Endothelial cell of umbilical vein (primary cell): ENCODE measurements at regions not wholly inside any gene's neighbourhood (a gene's known extent, or its start where the extent isn't known, plus 50 kb on each side); places are given as distances from the start of the nearest gene placed in this dataset.

Experiments
- BruUV-seq: library from RNA; stranded (reverse); fragments of 400-500 nt; replicated peaks from 2 replicates; lab custom pipeline; 2021; lab: Mats Ljungman, UMichigan
- CTCF ChIA-PET: fragments of 300-600, 350-600 bp; sonication (Branson Sonifier 250); formaldehyde crosslinking; loops from one replicate; lab custom pipeline; 2021; ENCODE audit warnings: antibody characterized with exemption, inconsistent platforms; lab: Charles Lee
- POLR2A ChIA-PET: fragments of 300-600, 350-600 bp; sonication (Branson Sonifier 250); formaldehyde crosslinking; loops from one replicate; lab custom pipeline; 2021; ENCODE audit warnings: antibody characterized with exemption, inconsistent platforms; lab: Charles Lee
- DNase-seq: peaks from one replicate; pipeline ENCODE4 v3.0.0-alpha.2; 2011; ENCODE audit warnings: low read depth, low spot score
- FAIRE-seq: peaks from 2 replicates; lab custom pipeline; 2011; peaks lifted over from hg19 to GRCh38; lab: Jason Lieb, UNC
- H2AFZ ChIP-seq: 2 replicates; pipeline ENCODE4 v1.6.0; 2012; ENCODE audit warnings: low read depth, low read length, control low read depth, inconsistent platforms
- H3K27ac ChIP-seq: 2 replicates; pipeline ENCODE4 v1.5.1; 2011; ENCODE audit warnings: low read depth, mild to moderate bottlenecking, control low read depth, low read length, moderate library complexity; ENCODE audit not compliant: insufficient read depth
- H3K27me3 ChIP-seq, 2 experiments: 2 replicates each; pipeline versions ENCODE4 v1.6.0 to v1.6.1; 2011; ENCODE audit warnings: low read length in 2 of 2, mixed read lengths in 1 of 2; ENCODE audit not compliant: control insufficient read depth in 2 of 2, insufficient read depth in 2 of 2
- H3K36me3 ChIP-seq, 2 experiments: 2 replicates in 1 of 2; 3 replicates in 1 of 2; pipeline ENCODE4 v1.5.1; 2011; ENCODE audit warnings: low read length in 2 of 2, mild to moderate bottlenecking in 1 of 2, moderate library complexity in 1 of 2; ENCODE audit not compliant: control insufficient read depth in 2 of 2, insufficient read depth in 2 of 2; ENCODE audit errors: extremely low read depth in 1 of 2
- H3K4me1 ChIP-seq: 3 replicates; pipeline ENCODE4 v1.5.1; 2011; ENCODE audit warnings: mild to moderate bottlenecking, low read length; ENCODE audit not compliant: control insufficient read depth, insufficient read depth; ENCODE audit errors: extremely low read depth
- H3K4me2 ChIP-seq: 2 replicates; pipeline ENCODE4 v1.6.1; 2011; ENCODE audit warnings: low read length, control low read depth, mixed read lengths; ENCODE audit not compliant: insufficient read depth
- H3K4me3 ChIP-seq, 3 experiments: fragments of 200-600 bp in 1 of 3; sonication (generic), shearing (Covaris generic) in 1 of 3; replicated peaks in 1 of 3; 2 replicates each; pipeline ENCODE4 v1.5.1; 2011 to 2016; ENCODE audit warnings: control low read depth in 3 of 3, low read length in 3 of 3, mild to moderate bottlenecking in 2 of 3, inconsistent platforms in 1 of 3, low read depth in 1 of 3, moderate library complexity in 1 of 3; ENCODE audit not compliant: insufficient read depth in 1 of 3
- H3K79me2 ChIP-seq: 2 replicates; pipeline ENCODE4 v1.6.0; 2012; ENCODE audit warnings: low read length, inconsistent platforms; ENCODE audit not compliant: control insufficient read depth, insufficient read depth
- H3K9ac ChIP-seq: replicated peaks from 2 replicates; pipeline ENCODE3; 2011; ENCODE audit warnings: low read length, control low read depth; ENCODE audit not compliant: insufficient read depth; ENCODE audit errors: extremely low read depth
- H3K9me1 ChIP-seq: replicated peaks from 3 replicates; pipeline ENCODE4 v1.6.0; 2011; ENCODE audit warnings: mild to moderate bottlenecking, low read length; ENCODE audit not compliant: control insufficient read depth, insufficient read depth; ENCODE audit errors: extremely low read depth
- H3K9me3 ChIP-seq: replicated peaks from 2 replicates; pipeline ENCODE4 v1.5.1; 2012; ENCODE audit warnings: low read length, inconsistent platforms; ENCODE audit not compliant: control insufficient read depth, insufficient read depth
- H4K20me1 ChIP-seq: replicated peaks from 2 replicates; pipeline ENCODE3; 2011; ENCODE audit warnings: mild to moderate bottlenecking, low read length; ENCODE audit not compliant: control insufficient read depth, insufficient read depth; ENCODE audit errors: extremely low read depth
- FOS ChIP-seq: IDR thresholded peaks from 2 replicates; pipeline ENCODE4 v1.6.1; 2011; ENCODE audit warnings: mild to moderate bottlenecking, low read length, moderate library complexity, borderline replicate concordance; ENCODE audit not compliant: insufficient read depth
- JUN ChIP-seq: IDR thresholded peaks from 2 replicates; pipeline ENCODE4 v1.6.1; 2011; ENCODE audit warnings: borderline replicate concordance, low read depth; ENCODE audit not compliant: insufficient read length, insufficient read depth
- POLR2AphosphoS5 ChIP-seq: IDR thresholded peaks from 2 replicates; pipeline ENCODE4 v1.6.1; 2012; ENCODE audit warnings: low read depth, mild to moderate bottlenecking, control low read depth, low read length, moderate library complexity; ENCODE audit not compliant: insufficient read depth
- dilution Hi-C: fragments of 300-500 bp; cut with MboI; formaldehyde crosslinking; loops from one replicate; pipeline ENCODE4 v1.15.0; 2019; ENCODE audit warnings: low sequenced_read_pairs; ENCODE audit not compliant: extremely low pct_ligation_motif_present
- intact Hi-C: fragments of 100-400 bp; cut with micrococcal nuclease; formaldehyde crosslinking; loops from one replicate; pipeline ENCODE4 v1.10.0; 2022
- TF ChIP-seq, protein P1 (sequence below): IDR thresholded peaks from 2 replicates; pipeline ENCODE4 v1.6.1; 2011; ENCODE audit not compliant: insufficient read depth, insufficient read length
- TF ChIP-seq, protein P2 (sequence below), 2 donors: IDR thresholded peaks; 1 replicate in 1 of 2; 2 replicates in 1 of 2; pipeline ENCODE4 v1.5.1; 2011; ENCODE audit warnings: low read length in 2 of 2, mild to moderate bottlenecking in 2 of 2, moderate library complexity in 2 of 2, control low read depth in 1 of 2, inconsistent platforms in 1 of 2, low read depth in 1 of 2; ENCODE audit not compliant: insufficient read depth in 1 of 2; ENCODE audit errors: extremely low read depth in 1 of 2

DNA sequence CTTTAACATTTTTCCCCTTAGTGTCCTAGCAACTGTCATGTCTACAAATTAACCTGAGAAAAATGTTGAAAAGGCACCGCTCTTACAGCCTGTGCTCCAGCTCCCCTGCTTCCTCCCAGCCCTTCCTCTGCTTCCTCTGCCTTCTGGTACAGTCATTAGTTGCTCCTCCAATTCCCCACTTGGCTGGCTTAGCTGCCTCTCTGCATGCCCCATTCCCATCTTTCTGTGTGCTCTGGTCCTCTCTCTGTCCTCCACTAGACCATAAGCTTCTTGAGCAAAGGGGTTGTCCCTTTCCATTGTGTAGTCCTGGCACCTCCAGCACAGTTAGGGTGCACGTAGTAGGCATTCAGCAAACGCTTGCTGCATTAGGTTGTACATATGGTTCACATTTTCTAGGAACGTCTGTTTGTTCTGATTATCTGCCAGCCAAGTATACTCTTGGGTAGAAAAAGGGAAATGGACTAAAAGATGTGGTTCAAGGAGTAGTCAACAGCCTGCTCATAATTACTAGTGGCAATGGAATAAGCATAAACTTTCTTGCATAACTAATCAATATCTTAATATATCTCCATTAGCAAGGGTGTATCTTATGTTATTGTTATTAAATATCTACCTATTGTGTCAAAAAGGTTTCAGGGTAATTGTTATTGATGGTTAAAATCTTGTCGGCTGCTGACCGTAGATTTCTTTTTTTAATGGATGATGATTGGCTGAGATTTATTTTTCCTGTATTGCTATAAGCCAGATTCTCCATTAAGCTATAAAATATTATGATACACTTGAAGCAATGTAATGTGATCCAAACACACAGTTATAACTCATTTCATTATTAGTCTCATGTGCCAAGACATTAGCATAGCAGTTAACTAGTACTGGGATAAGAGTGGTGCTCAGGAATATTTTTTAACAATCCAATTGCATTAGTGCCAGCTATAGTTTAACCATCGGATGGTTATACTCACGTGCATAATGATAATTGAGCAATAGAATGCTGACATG lies 340.1 kb downstream of the SLC4A3 start:
- no peaks in the 10 kb centered on the region for H3K36me3 ChIP-seq
- intact Hi-C loops (no loop called here), dilution Hi-C loops (no loop called here)
- no peaks in the 10 kb centered on the region for H3K79me2 ChIP-seq
- no peaks in the 10 kb centered on the region for H4K20me1 ChIP-seq
- DNase-seq: no peak
- no peak overlapping the region for H3K27ac ChIP-seq
- TF ChIP-seq POLR2AphosphoS5: no peak
- TF ChIP-seq FOS: no peak
- TF ChIP-seq JUN: no peak
- TF ChIP-seq, protein P1, sequence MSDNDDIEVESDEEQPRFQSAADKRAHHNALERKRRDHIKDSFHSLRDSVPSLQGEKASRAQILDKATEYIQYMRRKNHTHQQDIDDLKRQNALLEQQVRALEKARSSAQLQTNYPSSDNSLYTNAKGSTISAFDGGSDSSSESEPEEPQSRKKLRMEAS: no peak
- TF ChIP-seq, protein P2, sequence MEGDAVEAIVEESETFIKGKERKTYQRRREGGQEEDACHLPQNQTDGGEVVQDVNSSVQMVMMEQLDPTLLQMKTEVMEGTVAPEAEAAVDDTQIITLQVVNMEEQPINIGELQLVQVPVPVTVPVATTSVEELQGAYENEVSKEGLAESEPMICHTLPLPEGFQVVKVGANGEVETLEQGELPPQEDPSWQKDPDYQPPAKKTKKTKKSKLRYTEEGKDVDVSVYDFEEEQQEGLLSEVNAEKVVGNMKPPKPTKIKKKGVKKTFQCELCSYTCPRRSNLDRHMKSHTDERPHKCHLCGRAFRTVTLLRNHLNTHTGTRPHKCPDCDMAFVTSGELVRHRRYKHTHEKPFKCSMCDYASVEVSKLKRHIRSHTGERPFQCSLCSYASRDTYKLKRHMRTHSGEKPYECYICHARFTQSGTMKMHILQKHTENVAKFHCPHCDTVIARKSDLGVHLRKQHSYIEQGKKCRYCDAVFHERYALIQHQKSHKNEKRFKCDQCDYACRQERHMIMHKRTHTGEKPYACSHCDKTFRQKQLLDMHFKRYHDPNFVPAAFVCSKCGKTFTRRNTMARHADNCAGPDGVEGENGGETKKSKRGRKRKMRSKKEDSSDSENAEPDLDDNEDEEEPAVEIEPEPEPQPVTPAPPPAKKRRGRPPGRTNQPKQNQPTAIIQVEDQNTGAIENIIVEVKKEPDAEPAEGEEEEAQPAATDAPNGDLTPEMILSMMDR (IDR thresholded peaks at IDR 0.05; ENCODE audit: extremely low read depth in 1 of 2, insufficient read depth in 1 of 2, low read depth in 1 of 2, low read length in 2 of 2): no peak
- no peaks in the 10 kb centered on the region for H3K27me3 ChIP-seq
- no peak for FAIRE-seq
- peaks cover 5% of the 10 kb centered on the region for H3K9me3 ChIP-seq
- H3K9me1 ChIP-seq: no peaks in the 10 kb centered on the region
- H3K9ac ChIP-seq: no peak overlapping the region
- H3K4me3 ChIP-seq: no peak overlapping the region
- no peak overlapping the region for H2AFZ ChIP-seq
- ChIA-PET CTCF (no interaction called here), POLR2A (no interaction called here)
- BruUV-seq: no TSS peak
- no peaks in the 10 kb centered on the region for H3K4me1 ChIP-seq
- H3K4me2 ChIP-seq: no peak overlapping the region
